Lung (tissue), 11 donors: ENCODE measurements at regions not wholly inside any gene's neighbourhood (a gene's known extent, or its start where the extent isn't known, plus 50 kb on each side); places are given as distances from the start of the nearest gene placed in this dataset.

Experiments used
- ATAC-seq: fragments of 200-7000 bp; cut with Tn5 transposase; one replicate; pipeline ENCODE4 v1.9.1; 2020; ENCODE audit warnings: moderate number of reproducible peaks; ENCODE audit not compliant: insufficient read depth, low FRiP score
- DNase-seq, 3 donors: peaks; one replicate each; pipeline ENCODE4 v3.0.0-alpha.2; 2013 to 2017
- H3K27ac ChIP-seq, 2 donors: one replicate each; pipeline ENCODE4 v1.5.1; 2013; ENCODE audit warnings: mild to moderate bottlenecking in 2 of 2, moderate library complexity in 2 of 2, control low read depth in 1 of 2, inconsistent platforms in 1 of 2, low read depth in 1 of 2, low read length in 1 of 2
- H3K27me3 ChIP-seq, 3 donors: one replicate each; pipeline ENCODE4 v1.5.1; 2013; ENCODE audit warnings: low read length in 2 of 3; ENCODE audit not compliant: control insufficient read depth in 3 of 3, insufficient read depth in 3 of 3
- H3K36me3 ChIP-seq, 4 donors: one replicate each; pipeline ENCODE4 v1.5.1; 2013; ENCODE audit warnings: low read length in 4 of 4, mild to moderate bottlenecking in 1 of 4, moderate library complexity in 1 of 4; ENCODE audit not compliant: control insufficient read depth in 4 of 4, insufficient read depth in 4 of 4
- H3K4me1 ChIP-seq, 5 donors: one replicate each; pipeline ENCODE4 v1.5.1; 2013; ENCODE audit warnings: low read length in 5 of 5, mild to moderate bottlenecking in 2 of 5, moderate library complexity in 1 of 5; ENCODE audit not compliant: control insufficient read depth in 5 of 5, insufficient read depth in 5 of 5
- H3K4me3 ChIP-seq: one replicate; pipeline ENCODE4 v1.5.1; 2013; ENCODE audit warnings: mild to moderate bottlenecking, control low read depth, moderate library complexity
- H3K9ac ChIP-seq, 2 donors: one replicate each; pipeline ENCODE4 v1.5.1; 2013; ENCODE audit warnings: low read length in 2 of 2, control low read depth in 1 of 2; ENCODE audit not compliant: insufficient read depth in 1 of 2
- H3K9me3 ChIP-seq, 4 donors: one replicate each; pipeline ENCODE4 v1.5.1; 2013; ENCODE audit warnings: low read length in 3 of 4, mild to moderate bottlenecking in 1 of 4, moderate library complexity in 1 of 4; ENCODE audit not compliant: control insufficient read depth in 4 of 4, insufficient read depth in 3 of 4
- WGBS, 2 donors: extraction: QIAGEN DNeasy Blood & Tissue Kit; methylation state at CpG; one replicate each; pipeline ENCODE4 v1.1.7; 2013; 5-methylcytosine and 5-hydroxymethylcytosine counted together
- TF ChIP-seq, protein P1 (sequence below): IDR thresholded peaks from 2 replicates; pipeline ENCODE4 v1.5.1; 2012; ENCODE audit warnings: mild to moderate bottlenecking; ENCODE audit errors: control extremely low read depth, extremely low read depth
- donor health status: control.
- donor health status: control.
- donor health status: Bipolar disorder and iron deficiency.
- donor health status: healthy.
- donor health status: DM: yes; HTN: yes; CAD: no.

DNA sequence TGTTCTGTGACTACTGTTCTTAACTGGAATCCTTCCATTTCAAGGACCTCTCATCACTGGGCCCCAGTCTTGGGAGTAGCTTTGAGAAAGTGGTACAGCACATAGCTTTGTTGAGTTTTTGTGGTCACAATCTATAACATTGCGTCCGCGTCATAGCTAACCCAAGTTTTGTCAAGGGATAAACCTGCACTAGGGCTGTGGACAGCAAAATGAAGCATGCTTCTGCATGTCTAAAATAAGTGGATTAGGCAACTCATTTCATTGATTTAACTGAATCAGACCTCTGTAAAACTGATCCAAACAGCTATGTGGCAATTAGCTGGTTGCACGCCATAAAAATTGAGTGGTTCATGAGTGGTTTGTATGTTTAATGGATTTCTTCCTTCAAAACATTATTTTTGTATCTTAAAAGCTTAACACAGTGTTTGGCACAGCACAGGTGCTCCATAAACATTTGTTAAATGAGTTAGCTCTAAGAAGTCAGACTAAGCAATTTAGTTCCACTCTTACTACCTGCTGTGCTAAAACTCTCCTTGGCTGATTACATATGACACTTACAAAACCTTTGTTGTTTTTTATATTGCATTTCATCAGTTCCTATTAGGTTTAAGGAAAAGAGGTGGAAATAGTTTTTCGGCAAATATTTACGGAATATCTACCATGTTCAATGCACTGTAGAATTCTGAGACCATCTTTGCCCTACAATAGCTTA, 160.3 kb upstream of the ATXN1 start:
- Histone ChIP-seq H3K27me3 (no peaks in the 10 kb centered on the region), H3K27ac (no peak overlapping the region), H3K4me3 (no peak overlapping the region), H3K36me3 (no peaks in the 10 kb centered on the region), H3K9ac (no peak overlapping the region), H3K4me1 (no peaks in the 10 kb centered on the region), H3K9me3 (no peaks in the 10 kb centered on the region)
- TF ChIP-seq, protein P1, sequence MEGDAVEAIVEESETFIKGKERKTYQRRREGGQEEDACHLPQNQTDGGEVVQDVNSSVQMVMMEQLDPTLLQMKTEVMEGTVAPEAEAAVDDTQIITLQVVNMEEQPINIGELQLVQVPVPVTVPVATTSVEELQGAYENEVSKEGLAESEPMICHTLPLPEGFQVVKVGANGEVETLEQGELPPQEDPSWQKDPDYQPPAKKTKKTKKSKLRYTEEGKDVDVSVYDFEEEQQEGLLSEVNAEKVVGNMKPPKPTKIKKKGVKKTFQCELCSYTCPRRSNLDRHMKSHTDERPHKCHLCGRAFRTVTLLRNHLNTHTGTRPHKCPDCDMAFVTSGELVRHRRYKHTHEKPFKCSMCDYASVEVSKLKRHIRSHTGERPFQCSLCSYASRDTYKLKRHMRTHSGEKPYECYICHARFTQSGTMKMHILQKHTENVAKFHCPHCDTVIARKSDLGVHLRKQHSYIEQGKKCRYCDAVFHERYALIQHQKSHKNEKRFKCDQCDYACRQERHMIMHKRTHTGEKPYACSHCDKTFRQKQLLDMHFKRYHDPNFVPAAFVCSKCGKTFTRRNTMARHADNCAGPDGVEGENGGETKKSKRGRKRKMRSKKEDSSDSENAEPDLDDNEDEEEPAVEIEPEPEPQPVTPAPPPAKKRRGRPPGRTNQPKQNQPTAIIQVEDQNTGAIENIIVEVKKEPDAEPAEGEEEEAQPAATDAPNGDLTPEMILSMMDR = no peak
- 73 to 79% methylated on average over 6 of the region's 6 CpGs for WGBS, 2 donors
- DNase-seq (no peak), ATAC-seq (no peak)

DNA sequence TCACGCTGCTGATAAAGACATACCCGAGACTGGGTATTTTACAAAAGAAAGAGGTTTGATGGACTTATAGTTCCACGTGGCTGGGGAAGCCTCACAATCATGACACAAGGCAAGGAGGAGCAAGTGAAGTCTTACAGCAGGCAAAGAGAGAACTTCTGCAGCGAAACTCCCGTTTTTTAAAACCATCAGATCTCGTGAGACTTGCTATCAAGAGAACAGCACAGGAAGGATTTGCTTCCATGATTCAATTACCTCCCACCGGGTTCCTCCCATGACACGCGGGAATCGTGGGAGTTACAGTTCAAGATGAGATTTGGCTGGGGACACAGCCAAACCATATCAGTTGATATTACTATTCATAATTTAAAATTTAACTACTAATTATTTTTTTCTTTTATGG, 157.3 kb upstream of the ATXN1 start:
- no peak for DNase-seq
- Histone ChIP-seq H3K4me3 (no peak overlapping the region), H3K27ac (no peak overlapping the region), H3K36me3 (no peaks in the 10 kb centered on the region), H3K9me3 (peaks cover 0 to 8% (median 0%) of the 10 kb centered on the region in 4 donors), H3K4me1 (no peaks in the 10 kb centered on the region), H3K9ac (no peak overlapping the region), H3K27me3 (no peaks in the 10 kb centered on the region)
- TF ChIP-seq, protein P1 = no peak
- no peak for ATAC-seq
- 81 to 89% methylated on average over 10 of the region's 10 CpGs for WGBS, 2 donors

DNA sequence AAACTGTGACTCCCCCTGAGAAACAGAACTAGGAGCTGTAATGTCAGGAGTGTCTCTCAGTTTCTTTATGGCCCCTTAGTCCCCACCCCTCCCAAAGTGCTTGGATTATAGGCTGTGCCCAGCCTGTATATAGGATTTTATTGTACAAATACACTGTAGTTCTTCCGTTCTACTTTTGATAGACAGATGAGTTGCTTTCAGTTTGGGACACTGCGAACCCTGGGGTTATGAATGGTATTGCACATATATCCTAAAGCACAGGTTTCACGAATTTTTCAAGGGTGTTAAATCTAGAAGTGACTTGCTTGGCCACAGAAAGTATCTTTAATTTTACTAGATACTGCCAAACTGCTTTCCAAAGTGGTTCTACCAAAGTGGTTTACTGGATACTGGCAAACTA, 152.9 kb upstream of the ATXN1 start:
- 90 to 93% methylated on average over 3 of the region's 3 CpGs for WGBS, 2 donors

More for the DNA sequence above, 152.9 kb upstream of the ATXN1 start:
- Histone ChIP-seq H3K9me3 (peaks cover 0 to 8% (median 1%) of the 10 kb centered on the region in 4 donors), H3K36me3 (no peaks in the 10 kb centered on the region), H3K9ac (no peak overlapping the region), H3K4me1 (no peaks in the 10 kb centered on the region), H3K27ac (no peak overlapping the region), H3K27me3 (no peaks in the 10 kb centered on the region), H3K4me3 (no peak overlapping the region)
- no peak for ATAC-seq
- no peak for DNase-seq
- TF ChIP-seq, protein P1 = no peak
